SK-N-SH (cell line): ENCODE measurements at regions not wholly inside any gene's neighbourhood (a gene's known extent, or its start where the extent isn't known, plus 50 kb on each side); places are given as distances from the start of the nearest gene placed in this dataset.
A peak's percentile ranks its signal among the peaks of the same experiment; 100 is the strongest.

Experiments used
- CTCF ChIA-PET: fragments of 300-600, 350-600 bp; formaldehyde crosslinking; extraction: SDS; loops from one replicate; lab custom pipeline; 2021; lab: Yijun Ruan, JAX
- POLR2A ChIA-PET: fragments of 350-600 bp; sonication (Branson Sonifier 250); formaldehyde crosslinking; extraction: SDS; loops from one replicate; lab custom pipeline; 2020; ENCODE audit warnings: antibody characterized with exemption, inconsistent platforms; lab: Yijun Ruan, JAX
- DNase-seq: peaks from one replicate; pipeline ENCODE4 v3.0.0; 2012
- H2AFZ ChIP-seq: fragments of 200-600 bp; sonication (generic); 2 replicates; pipeline ENCODE4 v1.8.1; 2016; ENCODE audit warnings: antibody characterized with exemption, mild to moderate bottlenecking, low read depth
- H3F3A ChIP-seq: fragments of 200-600 bp; sonication (generic); replicated peaks from 2 replicates; pipeline ENCODE3; 2016; ENCODE audit warnings: antibody characterized with exemption, mild to moderate bottlenecking; ENCODE audit not compliant: insufficient read depth
- H3K27ac ChIP-seq, 2 experiments: fragments of 200-500 bp in 1 of 2; fragments of 200-600 bp in 1 of 2; sonication (Bioruptor generic) in 1 of 2; sonication (generic), shearing (Covaris generic) in 1 of 2; 2 replicates each; pipeline versions ENCODE4 v1.5.1 to v1.6.1; 2014 to 2016; ENCODE audit warnings: low read depth in 2 of 2, inconsistent platforms in 1 of 2, low read length in 1 of 2, mild to moderate bottlenecking in 1 of 2, mixed read lengths in 1 of 2
- H3K27me3 ChIP-seq: fragments of 200-600 bp; sonication (generic), shearing (Covaris generic); 2 replicates; pipeline ENCODE4 v1.6.1; 2016; ENCODE audit warnings: mixed run types; ENCODE audit not compliant: insufficient read depth
- H3K36me3 ChIP-seq, 2 experiments: fragments of 200-500 bp in 1 of 2; fragments of 200-600 bp in 1 of 2; sonication (Bioruptor generic) in 1 of 2; sonication (generic) in 1 of 2; replicated peaks in 1 of 2; 2 replicates each; pipeline versions ENCODE3 to v1.5.1; 2014 to 2016; ENCODE audit warnings: low read length in 1 of 2, mild to moderate bottlenecking in 1 of 2; ENCODE audit not compliant: insufficient read depth in 2 of 2, control insufficient read depth in 1 of 2
- H3K4me1 ChIP-seq, 2 experiments: fragments of 200-500 bp in 1 of 2; fragments of 200-600 bp in 1 of 2; sonication (Bioruptor generic) in 1 of 2; sonication (generic), shearing (Covaris generic) in 1 of 2; 2 replicates each; pipeline versions ENCODE4 v1.5.1 to v1.6.1; 2014 to 2016; ENCODE audit warnings: low read depth in 1 of 2, low read length in 1 of 2, mixed run types in 1 of 2; ENCODE audit not compliant: insufficient read depth in 2 of 2, control insufficient read depth in 1 of 2
- H3K4me2 ChIP-seq: fragments of 200-600 bp; sonication (generic), shearing (Covaris generic); 2 replicates; pipeline ENCODE4 v1.6.1; 2017; ENCODE audit warnings: mixed run types
- H3K4me3 ChIP-seq, 2 experiments: fragments of 200-500 bp in 1 of 2; fragments of 200-600 bp in 1 of 2; sonication (Bioruptor generic) in 1 of 2; sonication (generic), shearing (Covaris generic) in 1 of 2; 2 replicates each; pipeline versions ENCODE4 v1.5.1 to v1.8.1; 2014 to 2016; ENCODE audit warnings: low read depth in 2 of 2, inconsistent platforms in 1 of 2, low read length in 1 of 2, mild to moderate bottlenecking in 1 of 2, mixed read lengths in 1 of 2, moderate library complexity in 1 of 2
- H3K79me2 ChIP-seq: fragments of 200-600 bp; sonication (generic); 2 replicates; pipeline ENCODE4 v1.8.1; 2017; ENCODE audit warnings: mild to moderate bottlenecking; ENCODE audit not compliant: insufficient read depth
- H3K9ac ChIP-seq: fragments of 200-600 bp; sonication (generic); 2 replicates; pipeline ENCODE4 v1.6.1; 2017; ENCODE audit warnings: mixed run types
- H3K9me2 ChIP-seq: fragments of 200-600 bp; sonication (generic); 2 replicates; pipeline ENCODE4 v1.6.1; 2017; ENCODE audit warnings: mixed run types
- H3K9me3 ChIP-seq: fragments of 200-600 bp; sonication (generic); 2 replicates; pipeline ENCODE4 v1.6.1; 2017; ENCODE audit warnings: mixed run types, mild to moderate bottlenecking, moderate library complexity
- H4K20me1 ChIP-seq: fragments of 200-600 bp; sonication (generic); 2 replicates; pipeline ENCODE4 v1.6.1; 2017; ENCODE audit warnings: mild to moderate bottlenecking, mixed run types; ENCODE audit not compliant: insufficient read depth
- CTCF ChIP-seq: fragments of 200-600 bp; sonication (generic); IDR thresholded peaks from 2 replicates; pipeline ENCODE4 v1.6.1; 2017; ENCODE audit warnings: antibody characterized with exemption, mild to moderate bottlenecking, moderate library complexity
- EP300 ChIP-seq, 2 experiments: IDR thresholded peaks; 2 replicates each; pipeline versions ENCODE4 v1.4.0 to v1.6.1; 2012; ENCODE audit warnings: borderline replicate concordance in 1 of 2, low read depth in 1 of 2, low read length in 1 of 2
- FOSL2 ChIP-seq: IDR thresholded peaks from 2 replicates; pipeline ENCODE4 v1.4.0; 2012; ENCODE audit warnings: low read depth, mild to moderate bottlenecking, moderate library complexity, borderline replicate concordance
- FOXJ3 ChIP-seq: sonication (generic); formaldehyde crosslinking; IDR thresholded peaks from 2 replicates; pipeline ENCODE4 v1.5.1; 2020; ENCODE audit warnings: mild to moderate bottlenecking, missing genetic modification reagents
- FOXM1 ChIP-seq: IDR thresholded peaks from 2 replicates; pipeline ENCODE4 v1.4.0; 2012; ENCODE audit warnings: low read depth, mild to moderate bottlenecking
- GABPA ChIP-seq: IDR thresholded peaks from 2 replicates; pipeline ENCODE4 v1.4.0; 2012; ENCODE audit warnings: low read depth, mild to moderate bottlenecking
- GATA2 ChIP-seq: sonication (generic); formaldehyde crosslinking; IDR thresholded peaks from 2 replicates; pipeline ENCODE4 v1.5.0; 2020; ENCODE audit warnings: mild to moderate bottlenecking, missing genetic modification reagents
- JUND ChIP-seq: IDR thresholded peaks from 2 replicates; pipeline ENCODE4 v1.4.0; 2012
- MAX ChIP-seq: IDR thresholded peaks from 2 replicates; pipeline ENCODE4 v1.4.0; 2012; ENCODE audit warnings: low read depth
- MEF2A ChIP-seq: IDR thresholded peaks from 2 replicates; pipeline ENCODE4 v1.4.0; 2012; ENCODE audit warnings: low read depth, borderline replicate concordance
- MXI1 ChIP-seq: IDR thresholded peaks from 2 replicates; pipeline ENCODE4 v1.6.1; 2012; ENCODE audit warnings: mild to moderate bottlenecking, low read depth, low read length, improper control_type of control experiment
- NFIC ChIP-seq: IDR thresholded peaks from 2 replicates; pipeline ENCODE4 v1.4.0; 2012; ENCODE audit warnings: borderline replicate concordance
- NRF1 ChIP-seq: IDR thresholded peaks from 2 replicates; pipeline ENCODE4 v1.6.1; 2012; ENCODE audit warnings: low read depth, mild to moderate bottlenecking, low read length
- PBX3 ChIP-seq: IDR thresholded peaks from 2 replicates; pipeline ENCODE4; 2012
- POLR2AphosphoS5 ChIP-seq: IDR thresholded peaks from 2 replicates; pipeline ENCODE4 v1.6.1; 2012; ENCODE audit warnings: low read depth, low read length
- RAD21 ChIP-seq: IDR thresholded peaks from 2 replicates; pipeline ENCODE4 v1.6.1; 2012; ENCODE audit warnings: mild to moderate bottlenecking, low read length
- RCOR1 ChIP-seq: fragments of 150-350 bp; IDR thresholded peaks from 2 replicates; pipeline ENCODE4 v1.6.1; 2017; ENCODE audit warnings: antibody characterized with exemption, low read length
- RFX5 ChIP-seq: IDR thresholded peaks from 2 replicates; pipeline ENCODE4 v1.6.1; 2012; ENCODE audit warnings: mild to moderate bottlenecking, improper control_type of control experiment, low read length
- RXRA ChIP-seq: IDR thresholded peaks from 2 replicates; pipeline ENCODE4 v1.4.0; 2012; ENCODE audit warnings: low read depth, mild to moderate bottlenecking, borderline replicate concordance
- SIN3A ChIP-seq: IDR thresholded peaks from 2 replicates; pipeline ENCODE4 v1.6.1; 2012; ENCODE audit warnings: low read depth, mild to moderate bottlenecking, low read length, moderate library complexity, borderline replicate concordance
- SMC3 ChIP-seq: IDR thresholded peaks from 2 replicates; pipeline ENCODE4 v1.6.1; 2012; ENCODE audit warnings: low read depth, low read length, improper control_type of control experiment
- TAF1 ChIP-seq: IDR thresholded peaks from 2 replicates; pipeline ENCODE4 v1.6.1; 2012; ENCODE audit warnings: low read depth, mild to moderate bottlenecking, low read length, moderate library complexity, borderline replicate concordance
- TCF12 ChIP-seq: IDR thresholded peaks from 2 replicates; pipeline ENCODE4 v1.4.0; 2012
- USF1 ChIP-seq: IDR thresholded peaks from 2 replicates; pipeline ENCODE4 v1.4.0; 2012; ENCODE audit warnings: low read depth, borderline replicate concordance
- ZBTB33 ChIP-seq: IDR thresholded peaks from 2 replicates; pipeline ENCODE4 v1.4.0; 2012; ENCODE audit warnings: low read depth, borderline replicate concordance
- WGBS: methylation state at CpG from one replicate; pipeline ENCODE4 v1.1.6; 2017; ENCODE audit warnings: low lambda C conversion rate; 5-methylcytosine and 5-hydroxymethylcytosine counted together

- ChIA-PET POLR2A (interaction anchor here (0.6 to 1.5 kb wide), 3 partner anchors 20 to 140 kb away, joined by 4 read pairs; no protein-coding TSS in a partner anchor), CTCF (interaction anchor here (0.7 to 2.0 kb wide), 8 partner anchors 10 to 240 kb away, joined by 3 to 10 read pairs (median 4); no protein-coding TSS in a partner anchor)
- Histone ChIP-seq H3K27ac (peak overlapping the region; percentile 71 to 93), H2AFZ (peak overlapping the region; percentile 54), H3K4me2 (peak overlapping the region; percentile 16), H4K20me1 (no peaks in the 10 kb centered on the region), H3K4me1 (peaks cover 14 to 32% of the 10 kb centered on the region in 2 experiments), H3K79me2 (no peaks in the 10 kb centered on the region), H3K27me3 (no peaks in the 10 kb centered on the region), H3K36me3 (no peaks in the 10 kb centered on the region), H3K9ac (no peak overlapping the region), H3K9me3 (no peaks in the 10 kb centered on the region), H3F3A (peaks cover 19% of the 10 kb centered on the region), H3K4me3 (no peak overlapping the region), H3K9me2 (no peaks in the 10 kb centered on the region)
- WGBS = 42% methylated on average over 6 of the region's 6 CpGs
- DNase-seq = peak; percentile 65
- TF ChIP-seq GATA2 (CRISPR knock-in tag) (peak; percentile 97), PBX3 (peak; percentile 77), EP300 (IDR thresholded peaks at IDR 0.05; ENCODE audit: borderline replicate concordance in 1 of 2, low read depth in 1 of 2, low read length in 1 of 2) (peak; percentile 47 to 91; a peak in 3 of 4 replicates), NFIC (peak; percentile 48; the same call in 1 of the 2 replicates), CTCF (no peak), RCOR1 (peak; percentile 53; the same call in 1 of the 2 replicates), SIN3A (no peak), JUND (peak; percentile 68), MAX (no peak), NRF1 (no peak), MEF2A (no peak), TCF12 (peak; percentile 92), USF1 (0 out of 2 replicates have a peak, but pooled peaks have one; percentile 19), MXI1 (peak; percentile 35; the same call in 1 of the 2 replicates), FOSL2 (no peak; the same call in 1 of the 2 replicates), RAD21 (peak; percentile 43), POLR2AphosphoS5 (no peak; the same call in 1 of the 2 replicates), RFX5 (no peak), FOXJ3 (CRISPR knock-in tag) (peak; percentile 51; the same call in 1 of the 2 replicates), RXRA (no peak), SMC3 (no peak), TAF1 (no peak), ZBTB33 (no peak), GABPA (no peak), FOXM1 (0 out of 2 replicates have a peak, but pooled peaks have one; percentile 29)
Measured at GRCh38 chr10:21099291-21100062, 202.4 kb upstream of the NEBL start.
